Stimulated activated naive CD8-positive, alpha-beta T cell treated with anti-CD3 and anti-CD28 coated beads, Interleukin-15, Interleukin-2, amounts not matched to agents 100 ng/mL and 50 ng/mL, for 24 hours (primary cell): ENCODE measurements at regions not wholly inside any gene's neighbourhood (a gene's known extent, or its start where the extent isn't known, plus 50 kb on each side); places are given as distances from the start of the nearest gene placed in this dataset.

ENCODE experiments used
- H3K27ac Mint-ChIP-seq: one replicate; pipeline ENCODE4 v1.8.0; 2021; ENCODE audit warnings: mild to moderate bottlenecking, mixed read lengths
- H3K27me3 Mint-ChIP-seq: one replicate; pipeline ENCODE4 v1.8.0; 2021; ENCODE audit warnings: mixed read lengths
- H3K36me3 Mint-ChIP-seq: one replicate; pipeline ENCODE4 v1.8.0; 2021; ENCODE audit warnings: low read depth, mixed read lengths
- H3K4me1 Mint-ChIP-seq: one replicate; pipeline ENCODE4 v1.8.0; 2021; ENCODE audit warnings: low read depth, mixed read lengths
- H3K4me3 Mint-ChIP-seq: one replicate; pipeline ENCODE4 v1.8.0; 2021; ENCODE audit warnings: mild to moderate bottlenecking, mixed read lengths
- H3K9me3 Mint-ChIP-seq: one replicate; pipeline ENCODE4 v1.8.0; 2021; ENCODE audit warnings: mixed read lengths

DNA sequence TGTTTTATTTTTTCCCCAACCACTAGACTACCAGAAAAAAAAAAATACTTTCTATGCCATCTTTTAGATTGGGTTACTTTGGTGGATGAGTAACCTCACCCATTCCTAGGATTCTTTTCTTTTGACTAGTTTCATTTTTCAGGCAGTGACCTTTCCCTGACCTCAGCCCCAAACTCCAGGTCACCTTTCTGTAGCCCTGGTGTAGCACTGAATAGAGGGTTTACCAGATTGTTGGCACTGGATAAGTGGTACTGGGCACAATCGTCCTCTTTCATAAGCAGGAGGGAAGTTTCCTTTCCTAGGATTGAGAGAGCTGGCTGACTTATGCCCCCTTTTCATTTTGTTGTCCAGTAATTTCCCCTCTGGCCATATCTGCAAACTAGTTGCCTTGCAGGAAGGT lies 169.4 kb upstream of the TMEM161B start:
- Mint-ChIP-seq H3K27ac (no peak overlapping the region), H3K4me3 (no peak overlapping the region), H3K4me1 (no peaks in the 10 kb centered on the region), H3K27me3 (peaks cover 6% of the 10 kb centered on the region), H3K36me3 (no peaks in the 10 kb centered on the region), H3K9me3 (no peaks in the 10 kb centered on the region)

DNA sequence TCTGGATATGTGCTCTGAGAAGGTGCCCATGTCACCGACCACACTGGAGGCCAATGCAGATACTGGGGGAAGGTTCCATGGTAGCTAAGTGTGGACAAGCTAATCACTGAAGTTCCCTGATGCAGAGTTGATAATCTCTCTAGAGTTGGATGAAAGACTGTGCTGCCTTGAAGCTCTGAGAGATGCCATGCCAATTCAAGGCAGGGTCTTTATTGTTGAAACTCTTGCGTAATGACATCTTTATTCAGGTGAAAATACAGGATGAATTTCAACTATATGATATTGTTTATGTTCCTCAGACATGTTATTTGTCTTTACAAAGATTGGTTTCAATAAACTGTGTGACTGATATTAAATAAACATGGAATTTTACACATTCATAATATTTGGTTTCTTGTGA lies 167.6 kb upstream of the TMEM161B start:
- Mint-ChIP-seq H3K4me3 (no peak overlapping the region), H3K36me3 (no peaks in the 10 kb centered on the region), H3K4me1 (no peaks in the 10 kb centered on the region), H3K27ac (no peak overlapping the region), H3K27me3 (peaks cover 19% of the 10 kb centered on the region), H3K9me3 (no peaks in the 10 kb centered on the region)

DNA sequence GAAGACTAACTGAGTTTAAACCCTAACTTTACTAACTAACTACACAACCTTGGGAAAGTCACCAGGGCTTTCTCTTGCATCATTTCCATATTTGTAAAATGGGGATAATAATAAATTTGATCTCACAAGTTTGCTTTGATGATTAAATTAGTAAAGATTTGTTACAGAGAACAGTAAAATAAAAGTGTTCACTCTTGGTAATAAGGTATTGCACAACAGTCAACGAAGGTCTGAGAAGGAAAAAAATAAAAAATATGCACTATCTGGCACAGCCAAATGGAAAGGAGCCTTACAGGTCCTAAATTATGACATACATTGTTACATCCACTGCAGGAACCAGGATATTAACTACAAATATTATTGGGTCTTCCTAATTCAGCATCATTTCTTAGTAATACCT lies 160.0 kb upstream of the TMEM161B start:
- Mint-ChIP-seq H3K9me3 (no peaks in the 10 kb centered on the region), H3K27ac (no peak overlapping the region), H3K4me3 (no peak overlapping the region), H3K4me1 (no peaks in the 10 kb centered on the region), H3K36me3 (no peaks in the 10 kb centered on the region), H3K27me3 (peaks cover 24% of the 10 kb centered on the region)

DNA sequence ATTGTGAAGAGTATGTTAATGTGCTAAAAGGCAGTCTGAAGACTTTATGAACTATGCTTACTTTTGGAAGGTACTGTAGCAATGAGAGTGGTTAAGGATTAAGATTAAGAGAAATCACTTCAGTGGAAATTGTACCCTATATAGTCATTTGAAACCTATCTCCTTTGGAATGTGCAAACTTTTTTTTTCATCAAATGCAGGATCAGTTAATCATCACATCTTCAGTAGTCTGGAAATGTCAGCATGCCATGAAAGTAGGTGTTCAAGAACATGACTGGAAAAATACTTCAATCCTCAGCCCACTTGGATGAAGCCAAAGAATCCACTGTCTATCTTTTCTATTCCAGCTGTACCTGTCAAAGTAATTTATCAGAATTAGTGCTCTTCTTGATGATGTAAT lies 157.8 kb upstream of the TMEM161B start:
- Mint-ChIP-seq H3K27me3 (peaks cover 15% of the 10 kb centered on the region), H3K36me3 (no peaks in the 10 kb centered on the region), H3K27ac (no peak overlapping the region), H3K9me3 (no peaks in the 10 kb centered on the region), H3K4me3 (no peak overlapping the region), H3K4me1 (no peaks in the 10 kb centered on the region)

DNA sequence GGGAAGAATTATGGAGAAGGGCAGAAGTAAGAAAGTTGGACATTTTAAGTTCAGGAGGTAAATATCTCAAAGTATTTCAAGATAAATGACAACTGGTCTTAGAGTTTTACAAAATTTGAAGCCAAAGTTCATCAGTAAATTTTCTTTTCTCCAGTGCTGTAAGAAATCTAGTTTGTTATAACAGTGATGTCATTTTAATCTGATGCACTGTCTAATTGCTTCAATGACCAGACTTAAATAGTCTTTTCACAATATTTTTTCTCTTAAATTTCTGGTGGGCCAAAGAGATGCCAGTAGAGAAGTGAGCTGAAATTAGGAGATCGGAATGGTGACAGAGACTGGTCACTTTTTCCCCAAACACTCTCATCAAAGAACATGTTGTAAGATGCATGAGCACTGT lies 156.5 kb upstream of the TMEM161B start:
- no peak overlapping the region for H3K27ac Mint-ChIP-seq
- H3K4me1 Mint-ChIP-seq: no peaks in the 10 kb centered on the region
- H3K9me3 Mint-ChIP-seq: no peaks in the 10 kb centered on the region
- no peaks in the 10 kb centered on the region for H3K36me3 Mint-ChIP-seq
- H3K27me3 Mint-ChIP-seq: peaks cover 13% of the 10 kb centered on the region
- H3K4me3 Mint-ChIP-seq: no peak overlapping the region

DNA sequence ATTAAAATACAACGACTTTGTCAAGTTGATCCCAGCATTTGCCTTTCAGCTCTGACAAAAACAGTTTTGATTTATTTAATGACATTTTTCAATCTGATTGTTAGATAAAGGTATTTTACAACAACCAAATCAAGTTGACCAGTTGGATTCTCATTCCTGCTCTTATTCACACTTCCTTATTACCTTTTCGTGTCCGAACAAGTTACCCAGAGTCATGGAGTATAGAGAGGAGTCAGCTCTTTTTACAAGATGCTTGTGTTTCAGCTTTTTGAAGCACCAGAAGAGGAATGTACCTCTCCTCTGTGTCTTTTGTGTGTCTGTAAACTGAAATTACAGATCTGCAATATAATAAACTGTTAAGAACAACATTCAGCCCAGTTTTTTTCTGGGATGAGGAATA lies 151.3 kb upstream of the TMEM161B start:
- Mint-ChIP-seq H3K4me3 (no peak overlapping the region), H3K4me1 (no peaks in the 10 kb centered on the region), H3K27me3 (peaks cover 5% of the 10 kb centered on the region), H3K27ac (no peak overlapping the region), H3K36me3 (no peaks in the 10 kb centered on the region), H3K9me3 (no peaks in the 10 kb centered on the region)

DNA sequence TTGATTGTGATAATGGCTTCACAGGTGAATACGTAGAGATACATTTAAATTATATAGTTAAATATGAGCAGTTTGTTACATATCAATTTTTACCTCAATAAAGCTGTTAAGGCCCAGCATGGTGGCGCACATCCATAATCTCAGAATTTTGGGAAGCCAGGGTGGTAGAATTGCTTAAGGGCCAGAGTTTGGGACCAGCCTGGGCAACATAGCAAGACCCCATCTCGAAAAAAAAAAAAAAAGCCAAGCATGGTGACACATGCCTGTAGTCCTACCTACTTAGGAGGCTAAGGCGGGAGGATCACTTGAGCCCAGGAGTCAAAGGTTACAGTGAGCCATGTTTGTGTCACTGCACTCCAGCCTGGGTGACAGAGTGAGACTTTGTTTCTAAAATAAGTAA lies 138.7 kb upstream of the TMEM161B start:
- H3K36me3 Mint-ChIP-seq: no peaks in the 10 kb centered on the region
- H3K4me1 Mint-ChIP-seq: no peaks in the 10 kb centered on the region

DNA sequence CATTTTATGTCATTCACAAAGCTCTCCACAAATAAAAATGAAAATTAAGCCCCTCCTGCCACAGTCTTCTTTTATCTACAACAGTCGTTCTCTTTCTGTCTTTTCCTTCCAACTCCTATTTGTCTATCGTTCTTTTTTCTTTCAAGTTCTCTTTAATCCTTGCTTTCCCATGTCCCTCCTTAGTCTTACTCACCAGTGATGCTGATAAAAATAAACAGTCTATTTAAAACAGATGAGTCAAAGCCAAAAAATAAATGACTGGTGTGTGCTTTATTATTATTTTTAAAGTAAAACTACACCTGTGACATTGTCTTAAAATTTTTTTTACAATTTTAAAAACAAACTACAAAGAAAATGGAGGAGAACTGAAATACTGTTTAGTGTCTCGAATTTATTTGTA lies 137.1 kb upstream of the TMEM161B start:
- H3K27me3 Mint-ChIP-seq: peaks cover 4% of the 10 kb centered on the region
- H3K4me1 Mint-ChIP-seq: no peaks in the 10 kb centered on the region
- no peaks in the 10 kb centered on the region for H3K36me3 Mint-ChIP-seq
- no peak overlapping the region for H3K4me3 Mint-ChIP-seq
- H3K27ac Mint-ChIP-seq: no peak overlapping the region
- H3K9me3 Mint-ChIP-seq: no peaks in the 10 kb centered on the region

More for the DNA sequence above, 138.7 kb upstream of the TMEM161B start:
- no peaks in the 10 kb centered on the region for H3K9me3 Mint-ChIP-seq
- no peak overlapping the region for H3K4me3 Mint-ChIP-seq
- H3K27ac Mint-ChIP-seq: no peak overlapping the region
- H3K27me3 Mint-ChIP-seq: no peaks in the 10 kb centered on the region

DNA sequence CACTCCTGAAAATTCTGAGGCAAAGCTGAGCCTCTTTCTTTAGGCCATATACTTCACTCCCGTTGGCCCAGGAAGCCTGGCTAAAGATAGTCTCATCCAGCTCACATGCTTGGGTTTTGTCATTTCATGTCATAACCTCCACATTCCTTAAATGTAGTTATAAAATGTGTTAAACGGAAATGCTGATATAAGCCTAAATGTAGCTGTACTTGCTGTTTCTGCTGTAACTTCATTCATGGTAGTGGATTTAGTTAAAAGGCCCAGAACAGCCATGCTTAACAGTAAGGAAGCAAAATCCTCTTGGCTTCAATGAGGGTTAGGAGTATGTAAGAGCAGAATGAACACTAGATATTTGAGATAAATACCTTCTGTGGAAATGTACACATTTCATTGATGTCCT lies 135.8 kb upstream of the TMEM161B start:
- Mint-ChIP-seq H3K4me3 (no peak overlapping the region), H3K4me1 (no peaks in the 10 kb centered on the region), H3K36me3 (no peaks in the 10 kb centered on the region), H3K27me3 (peaks cover 4% of the 10 kb centered on the region), H3K9me3 (no peaks in the 10 kb centered on the region), H3K27ac (no peak overlapping the region)

DNA sequence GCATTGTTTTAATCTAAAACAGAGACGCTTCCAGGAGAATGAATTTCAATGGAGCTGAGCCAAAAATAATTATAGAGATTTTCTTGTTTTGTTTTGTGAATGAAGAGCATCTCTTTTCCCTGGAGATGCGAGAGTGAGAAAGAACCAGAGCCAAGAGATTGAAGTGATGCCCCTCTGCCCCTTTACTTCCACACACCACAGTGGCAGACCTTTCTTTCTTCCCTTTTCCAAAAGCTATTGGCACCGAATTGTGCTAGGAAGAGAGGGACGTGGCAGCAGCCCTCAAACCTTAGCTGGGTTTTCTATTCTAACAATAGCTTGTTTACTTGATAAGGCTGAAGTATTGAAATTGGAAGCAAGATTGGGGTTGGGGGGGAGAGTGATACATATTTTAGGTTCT lies 133.0 kb upstream of the TMEM161B start:
- Mint-ChIP-seq H3K4me3 (no peak overlapping the region), H3K27me3 (peaks cover 9% of the 10 kb centered on the region), H3K4me1 (no peaks in the 10 kb centered on the region), H3K27ac (no peak overlapping the region), H3K36me3 (no peaks in the 10 kb centered on the region), H3K9me3 (no peaks in the 10 kb centered on the region)

DNA sequence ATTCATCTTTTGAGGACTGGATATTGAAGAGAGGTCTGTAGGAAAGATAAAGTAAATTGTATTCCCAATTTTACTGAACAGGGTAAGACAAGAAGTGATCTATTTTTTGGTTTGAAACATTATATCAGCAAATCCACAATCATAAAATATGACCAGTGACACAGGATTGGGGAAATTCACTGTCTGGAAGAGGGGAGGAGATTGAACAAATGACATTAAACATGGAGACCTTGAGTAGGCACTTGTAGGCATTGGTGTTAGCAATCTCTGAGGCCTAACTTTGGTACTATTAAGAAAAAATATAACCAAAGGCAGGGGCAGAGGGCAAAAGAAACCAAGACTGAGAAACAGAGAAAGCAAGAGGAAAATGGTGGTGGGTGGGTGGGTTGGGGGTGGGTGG lies 132.6 kb upstream of the TMEM161B start:
- Mint-ChIP-seq H3K9me3 (no peaks in the 10 kb centered on the region), H3K27me3 (peaks cover 14% of the 10 kb centered on the region), H3K36me3 (no peaks in the 10 kb centered on the region), H3K27ac (no peak overlapping the region), H3K4me3 (no peak overlapping the region), H3K4me1 (no peaks in the 10 kb centered on the region)

DNA sequence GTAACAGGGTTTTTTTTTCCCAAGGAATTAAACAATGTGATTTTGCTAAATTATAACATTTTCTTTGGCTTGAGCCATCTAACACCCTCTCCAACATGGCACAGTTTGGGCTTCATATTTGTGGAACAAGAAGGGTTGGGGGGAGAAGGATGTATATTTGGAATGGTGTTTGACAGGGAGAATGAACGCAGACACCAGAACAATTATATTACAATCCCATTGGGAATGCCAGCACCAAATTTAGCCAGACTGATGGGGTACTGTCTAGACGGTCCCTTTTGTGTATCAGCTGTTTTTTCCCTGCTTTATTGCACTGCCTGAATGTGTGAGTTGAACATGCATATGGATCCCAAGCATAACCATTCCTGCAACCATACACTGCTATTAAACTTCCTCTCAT lies 130.9 kb upstream of the TMEM161B start:
- Mint-ChIP-seq H3K36me3 (no peaks in the 10 kb centered on the region), H3K9me3 (no peaks in the 10 kb centered on the region), H3K4me3 (no peak overlapping the region), H3K27me3 (peaks cover 18% of the 10 kb centered on the region), H3K27ac (no peak overlapping the region), H3K4me1 (no peaks in the 10 kb centered on the region)

DNA sequence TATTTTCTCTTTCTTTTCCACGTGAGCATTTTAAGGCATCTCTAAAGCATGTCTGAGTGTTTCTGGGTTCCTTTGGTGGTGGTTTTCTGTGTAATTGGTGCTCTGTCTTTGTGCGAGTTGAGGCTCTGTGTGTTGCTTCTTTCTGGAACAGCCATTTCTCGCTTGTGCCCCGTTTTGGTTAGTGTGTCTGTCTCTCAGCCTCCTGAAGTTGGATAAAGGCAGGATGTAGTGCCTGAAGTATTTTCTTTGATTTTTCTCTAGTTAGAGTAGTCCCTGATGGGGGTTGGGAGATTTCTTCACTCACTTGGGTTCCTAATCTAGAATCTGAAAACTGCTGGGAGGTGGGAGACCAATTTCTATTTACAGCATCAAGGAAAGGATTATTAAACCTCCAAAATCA lies 129.7 kb upstream of the TMEM161B start:
- no peaks in the 10 kb centered on the region for H3K36me3 Mint-ChIP-seq
- peaks cover 18% of the 10 kb centered on the region for H3K27me3 Mint-ChIP-seq
- H3K9me3 Mint-ChIP-seq: no peaks in the 10 kb centered on the region
- no peaks in the 10 kb centered on the region for H3K4me1 Mint-ChIP-seq
- no peak overlapping the region for H3K4me3 Mint-ChIP-seq
- H3K27ac Mint-ChIP-seq: no peak overlapping the region

DNA sequence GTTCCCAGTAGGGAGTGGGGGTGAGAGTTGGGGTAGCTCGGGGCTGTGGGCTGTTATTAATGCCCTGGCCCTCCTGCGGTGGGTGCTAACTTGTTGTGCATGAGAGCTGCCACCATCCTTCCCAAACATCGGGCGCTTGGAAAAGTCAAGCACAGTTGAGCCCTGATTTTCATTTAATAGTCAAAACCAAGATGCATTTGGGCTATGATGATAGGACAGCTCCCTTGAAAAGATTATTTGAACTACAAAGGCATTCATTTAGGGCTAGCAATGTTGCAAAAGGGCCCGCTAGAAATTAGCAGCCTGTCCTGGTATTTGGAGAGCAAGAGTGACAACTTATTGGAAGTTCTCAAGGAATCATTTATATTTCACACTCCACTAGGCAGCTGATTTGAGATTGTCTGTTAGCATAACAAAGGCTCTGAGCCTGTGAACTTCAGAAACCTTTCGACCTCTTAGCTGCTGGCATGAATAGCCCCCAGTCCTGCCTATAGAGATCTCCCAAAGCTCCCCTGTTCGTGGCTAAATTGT lies 128.2 kb upstream of the TMEM161B start:
- no peak overlapping the region for H3K27ac Mint-ChIP-seq
- no peak overlapping the region for H3K4me3 Mint-ChIP-seq
- no peaks in the 10 kb centered on the region for H3K36me3 Mint-ChIP-seq
- H3K27me3 Mint-ChIP-seq: peaks cover 18% of the 10 kb centered on the region
- H3K9me3 Mint-ChIP-seq: no peaks in the 10 kb centered on the region
- no peaks in the 10 kb centered on the region for H3K4me1 Mint-ChIP-seq

DNA sequence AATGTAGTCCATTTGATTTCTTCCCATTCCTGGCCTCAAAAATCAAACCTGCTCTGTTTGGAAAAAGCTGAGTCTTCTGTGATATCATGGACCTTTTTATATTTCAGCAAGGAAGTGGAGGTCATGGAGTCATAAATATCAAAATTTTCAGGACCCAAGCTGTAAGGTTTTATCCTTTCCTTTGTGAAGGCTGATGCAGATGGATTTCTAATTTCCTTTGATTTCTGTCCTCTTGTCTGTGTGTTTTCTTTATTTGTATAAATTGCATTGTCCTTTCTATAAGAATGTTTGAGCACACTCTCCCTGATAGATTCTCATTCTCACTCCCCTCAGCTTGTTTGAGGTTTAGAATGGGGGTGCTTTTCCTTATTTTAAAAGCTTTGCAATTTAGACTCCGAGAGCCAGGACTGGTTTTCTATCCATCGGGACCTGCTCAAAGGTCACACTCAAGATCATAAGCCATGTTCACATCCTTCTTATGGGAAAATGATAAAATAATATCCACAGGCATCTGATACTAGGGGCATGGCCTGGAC lies 127.4 kb upstream of the TMEM161B start:
- no peaks in the 10 kb centered on the region for H3K9me3 Mint-ChIP-seq
- peaks cover 17% of the 10 kb centered on the region for H3K27me3 Mint-ChIP-seq
- no peak overlapping the region for H3K4me3 Mint-ChIP-seq
- H3K4me1 Mint-ChIP-seq: no peaks in the 10 kb centered on the region
- no peaks in the 10 kb centered on the region for H3K36me3 Mint-ChIP-seq
- H3K27ac Mint-ChIP-seq: no peak overlapping the region

DNA sequence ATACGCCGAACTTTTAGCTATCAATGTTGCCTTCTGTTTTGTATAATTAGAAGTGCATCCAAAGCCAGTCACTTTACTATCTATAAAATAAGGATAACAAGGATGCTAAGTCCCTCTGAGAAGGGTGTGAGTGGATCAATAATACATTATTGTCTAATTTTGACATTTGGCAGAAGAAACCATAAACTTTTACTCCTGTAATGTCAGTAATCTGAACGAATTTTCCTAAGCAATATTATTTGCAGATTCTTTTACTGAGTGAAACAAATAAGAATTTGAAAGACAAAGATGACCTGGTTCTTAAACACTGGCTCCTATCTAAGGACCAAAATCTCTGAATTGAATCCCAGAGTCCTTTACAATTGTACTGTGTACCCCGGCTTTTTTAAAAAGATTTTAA lies 126.6 kb upstream of the TMEM161B start:
- Mint-ChIP-seq H3K4me1 (no peaks in the 10 kb centered on the region), H3K27me3 (peaks cover 24% of the 10 kb centered on the region), H3K4me3 (no peak overlapping the region), H3K27ac (no peak overlapping the region), H3K9me3 (no peaks in the 10 kb centered on the region), H3K36me3 (no peaks in the 10 kb centered on the region)
